HG03025 (cell line): ENCODE measurements at regions not wholly inside any gene's neighbourhood (a gene's known extent, or its start where the extent isn't known, plus 50 kb on each side); places are given as distances from the start of the nearest gene placed in this dataset.

ENCODE experiments used
- ATAC-seq: cut with Tn5 transposase; IDR thresholded peaks from one replicate; pipeline ENCODE4 v1.9.1; 2021; ENCODE audit warnings: mild to moderate bottlenecking, moderate library complexity; ENCODE audit not compliant: unreplicated experiment, low FRiP score

GRCh38 chr5:53358794-53359193 lies 121.6 kb upstream of the FST start:
- no peak for ATAC-seq

GRCh38 chr5:53359916-53360517 lies 120.4 kb upstream of the FST start:
- ATAC-seq: no peak

GRCh38 chr5:53360811-53361210 lies 119.6 kb upstream of the FST start:
- ATAC-seq: no peak

GRCh38 chr5:53361708-53362107 lies 118.7 kb upstream of the FST start:
- ATAC-seq: no peak

- no peak for ATAC-seq
Observed at GRCh38 chr5:53362521-53362941, 117.9 kb upstream of the FST start.

GRCh38 chr5:53364061-53364460 lies 116.4 kb upstream of the FST start:
- ATAC-seq: no peak

- no peak for ATAC-seq
Observed at GRCh38 chr5:53366245-53366644, 114.2 kb upstream of the FST start.

GRCh38 chr5:53367727-53368126 lies 112.7 kb upstream of the FST start:
- no peak for ATAC-seq

- no peak for ATAC-seq
Observed at GRCh38 chr5:53368516-53368915, 111.9 kb upstream of the FST start.

- ATAC-seq: no peak
Observed at GRCh38 chr5:53368966-53369605, 111.3 kb upstream of the FST start.

GRCh38 chr5:53369681-53370080 lies 110.7 kb upstream of the FST start:
- ATAC-seq: no peak

- no peak for ATAC-seq
Observed at GRCh38 chr5:53373451-53374158, 106.8 kb upstream of the FST start.

- ATAC-seq: no peak
Observed at GRCh38 chr5:53376853-53377252, 103.6 kb upstream of the FST start.

- ATAC-seq: no peak
Observed at GRCh38 chr5:53378190-53378589, 102.2 kb upstream of the FST start.

GRCh38 chr5:53378590-53379247 lies 101.7 kb upstream of the FST start:
- no peak for ATAC-seq

GRCh38 chr5:53386341-53386740 lies 94.1 kb upstream of the FST start:
- ATAC-seq: no peak

GRCh38 chr5:53389093-53389492 lies 91.3 kb upstream of the FST start:
- no peak for ATAC-seq

GRCh38 chr5:53392073-53392472 lies 88.4 kb upstream of the FST start:
- no peak for ATAC-seq

GRCh38 chr5:53394808-53395207 lies 85.6 kb upstream of the FST start:
- ATAC-seq: no peak

GRCh38 chr5:53397141-53397757 lies 83.2 kb upstream of the FST start:
- ATAC-seq: no peak

GRCh38 chr5:53397845-53398244 lies 82.6 kb upstream of the FST start:
- ATAC-seq: no peak
